ENCODE measurements at regions not wholly inside any gene's neighbourhood (a gene's known extent, or its start where the extent isn't known, plus 50 kb on each side); places are given as distances from the start of the nearest gene placed in this dataset.
A peak's percentile ranks its signal among the peaks of the same experiment; 100 is the strongest.

GRCh38 chrX:122269243-122269781 lies 914.8 kb upstream of the GRIA3 start (continued):
- no peak for TF ChIP-seq CEBPZ (IDR thresholded peaks at IDR 0.05; ENCODE audit: low read depth, low read length)
- TF ChIP-seq FOS (IDR thresholded peaks at IDR 0.05; ENCODE audit: borderline replicate concordance, extremely low read depth, insufficient read length) = no peak
- no peak for TF ChIP-seq NKRF (conservative IDR thresholded peaks at IDR 0.05)
- TF ChIP-seq ASH2L (IDR thresholded peaks at IDR 0.05; ENCODE audit: borderline replicate concordance, low read depth) = no peak
- TF ChIP-seq, protein P1, sequence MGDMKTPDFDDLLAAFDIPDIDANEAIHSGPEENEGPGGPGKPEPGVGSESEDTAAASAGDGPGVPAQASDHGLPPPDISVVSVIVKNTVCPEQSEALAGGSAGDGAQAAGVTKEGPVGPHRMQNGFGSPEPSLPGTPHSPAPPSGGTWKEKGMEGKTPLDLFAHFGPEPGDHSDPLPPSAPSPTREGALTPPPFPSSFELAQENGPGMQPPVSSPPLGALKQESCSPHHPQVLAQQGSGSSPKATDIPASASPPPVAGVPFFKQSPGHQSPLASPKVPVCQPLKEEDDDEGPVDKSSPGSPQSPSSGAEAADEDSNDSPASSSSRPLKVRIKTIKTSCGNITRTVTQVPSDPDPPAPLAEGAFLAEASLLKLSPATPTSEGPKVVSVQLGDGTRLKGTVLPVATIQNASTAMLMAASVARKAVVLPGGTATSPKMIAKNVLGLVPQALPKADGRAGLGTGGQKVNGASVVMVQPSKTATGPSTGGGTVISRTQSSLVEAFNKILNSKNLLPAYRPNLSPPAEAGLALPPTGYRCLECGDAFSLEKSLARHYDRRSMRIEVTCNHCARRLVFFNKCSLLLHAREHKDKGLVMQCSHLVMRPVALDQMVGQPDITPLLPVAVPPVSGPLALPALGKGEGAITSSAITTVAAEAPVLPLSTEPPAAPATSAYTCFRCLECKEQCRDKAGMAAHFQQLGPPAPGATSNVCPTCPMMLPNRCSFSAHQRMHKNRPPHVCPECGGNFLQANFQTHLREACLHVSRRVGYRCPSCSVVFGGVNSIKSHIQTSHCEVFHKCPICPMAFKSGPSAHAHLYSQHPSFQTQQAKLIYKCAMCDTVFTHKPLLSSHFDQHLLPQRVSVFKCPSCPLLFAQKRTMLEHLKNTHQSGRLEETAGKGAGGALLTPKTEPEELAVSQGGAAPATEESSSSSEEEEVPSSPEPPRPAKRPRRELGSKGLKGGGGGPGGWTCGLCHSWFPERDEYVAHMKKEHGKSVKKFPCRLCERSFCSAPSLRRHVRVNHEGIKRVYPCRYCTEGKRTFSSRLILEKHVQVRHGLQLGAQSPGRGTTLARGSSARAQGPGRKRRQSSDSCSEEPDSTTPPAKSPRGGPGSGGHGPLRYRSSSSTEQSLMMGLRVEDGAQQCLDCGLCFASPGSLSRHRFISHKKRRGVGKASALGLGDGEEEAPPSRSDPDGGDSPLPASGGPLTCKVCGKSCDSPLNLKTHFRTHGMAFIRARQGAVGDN (IDR thresholded peaks at IDR 0.05) = peak; percentile 37; the same call in 1 of the 2 replicates
- no peak for TF ChIP-seq BRCA1 (IDR thresholded peaks at IDR 0.05; ENCODE audit: low read depth, low read length)
- TF ChIP-seq SIX5 (IDR thresholded peaks at IDR 0.05; ENCODE audit: low read depth, low read length, severe bottlenecking) = no peak
- TF ChIP-seq TARDBP (IDR thresholded peaks at IDR 0.05; ENCODE audit: borderline replicate concordance) = no peak
- no peak for TF ChIP-seq CREB1 (IDR thresholded peaks at IDR 0.05; ENCODE audit: low read depth)
- TF ChIP-seq SP1 (IDR thresholded peaks at IDR 0.05; ENCODE audit: low read depth, low read length) = no peak
- TF ChIP-seq, protein P2, sequence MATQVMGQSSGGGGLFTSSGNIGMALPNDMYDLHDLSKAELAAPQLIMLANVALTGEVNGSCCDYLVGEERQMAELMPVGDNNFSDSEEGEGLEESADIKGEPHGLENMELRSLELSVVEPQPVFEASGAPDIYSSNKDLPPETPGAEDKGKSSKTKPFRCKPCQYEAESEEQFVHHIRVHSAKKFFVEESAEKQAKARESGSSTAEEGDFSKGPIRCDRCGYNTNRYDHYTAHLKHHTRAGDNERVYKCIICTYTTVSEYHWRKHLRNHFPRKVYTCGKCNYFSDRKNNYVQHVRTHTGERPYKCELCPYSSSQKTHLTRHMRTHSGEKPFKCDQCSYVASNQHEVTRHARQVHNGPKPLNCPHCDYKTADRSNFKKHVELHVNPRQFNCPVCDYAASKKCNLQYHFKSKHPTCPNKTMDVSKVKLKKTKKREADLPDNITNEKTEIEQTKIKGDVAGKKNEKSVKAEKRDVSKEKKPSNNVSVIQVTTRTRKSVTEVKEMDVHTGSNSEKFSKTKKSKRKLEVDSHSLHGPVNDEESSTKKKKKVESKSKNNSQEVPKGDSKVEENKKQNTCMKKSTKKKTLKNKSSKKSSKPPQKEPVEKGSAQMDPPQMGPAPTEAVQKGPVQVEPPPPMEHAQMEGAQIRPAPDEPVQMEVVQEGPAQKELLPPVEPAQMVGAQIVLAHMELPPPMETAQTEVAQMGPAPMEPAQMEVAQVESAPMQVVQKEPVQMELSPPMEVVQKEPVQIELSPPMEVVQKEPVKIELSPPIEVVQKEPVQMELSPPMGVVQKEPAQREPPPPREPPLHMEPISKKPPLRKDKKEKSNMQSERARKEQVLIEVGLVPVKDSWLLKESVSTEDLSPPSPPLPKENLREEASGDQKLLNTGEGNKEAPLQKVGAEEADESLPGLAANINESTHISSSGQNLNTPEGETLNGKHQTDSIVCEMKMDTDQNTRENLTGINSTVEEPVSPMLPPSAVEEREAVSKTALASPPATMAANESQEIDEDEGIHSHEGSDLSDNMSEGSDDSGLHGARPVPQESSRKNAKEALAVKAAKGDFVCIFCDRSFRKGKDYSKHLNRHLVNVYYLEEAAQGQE (IDR thresholded peaks at IDR 0.05; ENCODE audit: low read depth, low read length) = no peak
- TF ChIP-seq MEF2A (IDR thresholded peaks at IDR 0.05; ENCODE audit: insufficient read depth, low read depth, low read length) = no peak
- TF ChIP-seq SPI1 (IDR thresholded peaks at IDR 0.05; ENCODE audit: borderline replicate concordance, insufficient read depth, low read depth, low read length) = no peak
- TF ChIP-seq PAX8 (IDR thresholded peaks at IDR 0.05) = no peak
- TF ChIP-seq, protein P3, sequence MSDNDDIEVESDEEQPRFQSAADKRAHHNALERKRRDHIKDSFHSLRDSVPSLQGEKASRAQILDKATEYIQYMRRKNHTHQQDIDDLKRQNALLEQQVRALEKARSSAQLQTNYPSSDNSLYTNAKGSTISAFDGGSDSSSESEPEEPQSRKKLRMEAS (IDR thresholded peaks at IDR 0.05; ENCODE audit: low read depth, low read length) = no peak
- no peak for TF ChIP-seq SMC3 (IDR thresholded peaks at IDR 0.05; ENCODE audit: borderline replicate concordance, low read length)

All from GM12878 (cell line).